ENCODE measurements at regions not wholly inside any gene's neighbourhood (a gene's known extent, or its start where the extent isn't known, plus 50 kb on each side); places are given as distances from the start of the nearest gene placed in this dataset.

DNA sequence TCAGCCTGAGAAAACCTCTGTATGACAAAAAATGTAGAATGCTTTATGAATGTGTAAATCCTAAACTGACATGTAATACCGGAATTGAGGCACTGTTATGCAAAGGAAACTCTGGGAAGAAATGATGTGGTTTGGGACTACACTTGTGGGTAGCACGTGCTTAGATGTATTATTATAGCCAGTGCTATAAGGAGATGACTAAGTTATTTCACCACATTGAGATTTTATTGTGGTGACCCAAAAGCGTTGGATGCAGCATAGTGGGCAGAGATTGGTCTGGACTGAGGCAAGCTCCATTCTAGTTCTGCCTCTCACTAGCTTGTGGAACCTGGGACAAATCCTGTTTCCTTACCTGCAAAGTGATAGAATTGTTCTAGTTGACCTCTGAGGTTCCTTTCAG lies 172.2 kb downstream of the SNAPC1 start:
- Histone ChIP-seq H2AFZ (no peak overlapping the region), H3K4me2 (no peak overlapping the region), H3K27me3 (no peaks in the 10 kb centered on the region), H3K9me2 (replicated peaks; ENCODE audit: insufficient read depth) (no peaks in the 10 kb centered on the region), H4K20me1 (ENCODE audit: insufficient read depth, poor library complexity, severe bottlenecking) (no peaks in the 10 kb centered on the region), H3K27ac (no peak overlapping the region), H3K9me3 (ENCODE audit: low read depth) (no peaks in the 10 kb centered on the region), H3K79me2 (no peaks in the 10 kb centered on the region), H3K36me3 (replicated peaks; ENCODE audit: insufficient read depth, low read depth) (no peaks in the 10 kb centered on the region), H3K4me3 (no peak overlapping the region), H3K4me1 (ENCODE audit: insufficient read depth) (no peaks in the 10 kb centered on the region)
- no peak for TF ChIP-seq EZH2 (IDR thresholded peaks at IDR 0.05; ENCODE audit: borderline replicate concordance)
- TF ChIP-seq, protein P1, sequence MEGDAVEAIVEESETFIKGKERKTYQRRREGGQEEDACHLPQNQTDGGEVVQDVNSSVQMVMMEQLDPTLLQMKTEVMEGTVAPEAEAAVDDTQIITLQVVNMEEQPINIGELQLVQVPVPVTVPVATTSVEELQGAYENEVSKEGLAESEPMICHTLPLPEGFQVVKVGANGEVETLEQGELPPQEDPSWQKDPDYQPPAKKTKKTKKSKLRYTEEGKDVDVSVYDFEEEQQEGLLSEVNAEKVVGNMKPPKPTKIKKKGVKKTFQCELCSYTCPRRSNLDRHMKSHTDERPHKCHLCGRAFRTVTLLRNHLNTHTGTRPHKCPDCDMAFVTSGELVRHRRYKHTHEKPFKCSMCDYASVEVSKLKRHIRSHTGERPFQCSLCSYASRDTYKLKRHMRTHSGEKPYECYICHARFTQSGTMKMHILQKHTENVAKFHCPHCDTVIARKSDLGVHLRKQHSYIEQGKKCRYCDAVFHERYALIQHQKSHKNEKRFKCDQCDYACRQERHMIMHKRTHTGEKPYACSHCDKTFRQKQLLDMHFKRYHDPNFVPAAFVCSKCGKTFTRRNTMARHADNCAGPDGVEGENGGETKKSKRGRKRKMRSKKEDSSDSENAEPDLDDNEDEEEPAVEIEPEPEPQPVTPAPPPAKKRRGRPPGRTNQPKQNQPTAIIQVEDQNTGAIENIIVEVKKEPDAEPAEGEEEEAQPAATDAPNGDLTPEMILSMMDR (IDR thresholded peaks at IDR 0.05; ENCODE audit: poor library complexity), result no peak
- no peak for TF ChIP-seq EZH2phosphoT487 (IDR thresholded peaks at IDR 0.05; ENCODE audit: low read depth, severe bottlenecking, unreplicated experiment)
- 65% methylated on average over 3 of the region's 3 CpGs for WGBS (ENCODE audit: low lambda C conversion rate, missing lambda C conversion rate)
- no peak for DNase-seq (ENCODE audit: low spot score)

DNA sequence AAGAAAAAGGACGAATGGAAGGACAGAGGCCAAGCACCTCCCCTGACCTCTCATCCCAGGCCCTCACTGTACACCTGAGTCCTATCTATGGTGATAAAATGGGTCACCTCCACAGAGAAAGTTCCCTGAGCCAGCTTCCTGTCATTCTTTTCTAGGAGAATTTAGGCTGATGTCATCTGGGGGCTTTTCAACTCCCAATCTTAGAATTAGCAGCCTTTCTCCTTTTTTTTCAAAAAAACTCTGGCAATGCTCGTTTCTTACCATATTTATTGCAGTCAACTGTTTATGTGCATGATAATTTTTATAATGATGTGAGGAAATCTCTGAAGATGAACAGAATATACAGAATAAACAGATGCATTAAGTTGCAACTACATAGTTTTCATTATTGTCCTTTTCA lies 177.6 kb downstream of the SNAPC1 start:
- H3K27ac ChIP-seq, result no peak overlapping the region
- WGBS (ENCODE audit: low lambda C conversion rate, missing lambda C conversion rate), result 67% methylated on average over 2 of the region's 2 CpGs
- no peak for DNase-seq (ENCODE audit: low spot score)
- no peaks in the 10 kb centered on the region for H3K79me2 ChIP-seq
- no peaks in the 10 kb centered on the region for H3K9me3 ChIP-seq (ENCODE audit: low read depth)
- no peak overlapping the region for H2AFZ ChIP-seq
- TF ChIP-seq, protein P1 (IDR thresholded peaks at IDR 0.05; ENCODE audit: poor library complexity), result no peak
- no peak for TF ChIP-seq EZH2 (IDR thresholded peaks at IDR 0.05; ENCODE audit: borderline replicate concordance)
- TF ChIP-seq EZH2phosphoT487 (IDR thresholded peaks at IDR 0.05; ENCODE audit: low read depth, severe bottlenecking, unreplicated experiment), result no peak
- H3K27me3 ChIP-seq, result no peaks in the 10 kb centered on the region
- no peak overlapping the region for H3K4me3 ChIP-seq
- H3K4me2 ChIP-seq, result no peak overlapping the region
- H3K9me2 ChIP-seq (replicated peaks; ENCODE audit: insufficient read depth), result no peaks in the 10 kb centered on the region
- H3K36me3 ChIP-seq (replicated peaks; ENCODE audit: insufficient read depth, low read depth), result no peaks in the 10 kb centered on the region
- no peaks in the 10 kb centered on the region for H4K20me1 ChIP-seq (ENCODE audit: insufficient read depth, poor library complexity, severe bottlenecking)
- peaks cover 6% of the 10 kb centered on the region for H3K4me1 ChIP-seq (ENCODE audit: insufficient read depth)

DNA sequence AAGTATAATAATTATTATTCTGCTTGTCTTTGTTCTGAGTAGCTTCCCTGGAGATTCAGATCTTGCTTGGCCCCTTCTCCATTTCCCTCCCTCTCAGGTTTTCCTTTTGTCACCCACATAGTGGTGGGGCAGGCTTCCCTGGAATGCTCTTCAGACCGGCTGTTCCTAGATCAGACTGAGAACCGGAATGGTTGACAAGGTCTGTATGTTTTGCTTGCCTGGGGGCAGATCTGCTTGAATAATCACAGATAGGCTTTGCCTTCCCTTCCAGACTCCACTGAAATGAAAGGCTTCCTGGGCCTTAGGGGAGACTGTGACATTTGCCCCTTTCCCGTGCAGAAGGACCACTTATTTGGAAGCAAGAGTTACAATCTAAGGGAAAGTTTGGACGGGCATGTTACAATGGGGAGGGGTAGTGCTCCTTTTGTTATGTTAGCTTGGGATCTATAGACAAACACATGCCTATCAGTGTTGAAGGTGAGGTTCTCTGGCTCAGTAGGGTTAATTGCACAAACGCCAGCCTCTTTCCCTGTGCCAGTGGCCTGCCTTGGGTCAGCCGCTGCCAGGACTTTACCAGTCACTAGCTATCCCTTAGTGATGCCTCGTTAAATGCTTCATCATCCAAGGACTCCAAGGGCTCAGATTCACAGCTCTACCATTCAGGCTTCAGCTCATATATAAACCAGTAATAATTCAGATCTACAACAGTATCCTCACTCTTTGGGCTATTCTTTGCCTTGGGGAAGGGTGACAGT lies 178.6 kb downstream of the SNAPC1 start:
- H2AFZ ChIP-seq, result no peak overlapping the region
- H3K4me1 ChIP-seq (ENCODE audit: insufficient read depth), result peaks cover 6% of the 10 kb centered on the region
- no peaks in the 10 kb centered on the region for H4K20me1 ChIP-seq (ENCODE audit: insufficient read depth, poor library complexity, severe bottlenecking)
- no peaks in the 10 kb centered on the region for H3K9me3 ChIP-seq (ENCODE audit: low read depth)
- no peak overlapping the region for H3K4me2 ChIP-seq
- H3K27me3 ChIP-seq, result no peaks in the 10 kb centered on the region
- H3K9me2 ChIP-seq (replicated peaks; ENCODE audit: insufficient read depth), result no peaks in the 10 kb centered on the region
- no peak for DNase-seq (ENCODE audit: low spot score)
- TF ChIP-seq, protein P1 (IDR thresholded peaks at IDR 0.05; ENCODE audit: poor library complexity), result no peak
- no peak for TF ChIP-seq EZH2 (IDR thresholded peaks at IDR 0.05; ENCODE audit: borderline replicate concordance)
- no peak for TF ChIP-seq EZH2phosphoT487 (IDR thresholded peaks at IDR 0.05; ENCODE audit: low read depth, severe bottlenecking, unreplicated experiment)
- H3K27ac ChIP-seq, result no peak overlapping the region
- 50% methylated on average over 7 of the region's 7 CpGs for WGBS (ENCODE audit: low lambda C conversion rate, missing lambda C conversion rate)
- H3K79me2 ChIP-seq, result no peaks in the 10 kb centered on the region
- no peaks in the 10 kb centered on the region for H3K36me3 ChIP-seq (replicated peaks; ENCODE audit: insufficient read depth, low read depth)
- no peak overlapping the region for H3K4me3 ChIP-seq

Measured in hepatocyte (in vitro differentiated cells).